Parathyroid adenoma (tissue), 2 donors: ENCODE measurements at regions not wholly inside any gene's neighbourhood (a gene's known extent, or its start where the extent isn't known, plus 50 kb on each side); places are given as distances from the start of the nearest gene placed in this dataset.

ENCODE experiments used
- H2AFZ ChIP-seq: fragments of 300-600 bp; sonication (generic); one replicate; pipeline ENCODE4 v1.7.0; 2017; ENCODE audit warnings: antibody characterized with exemption, mild to moderate bottlenecking
- H3K27ac ChIP-seq: fragments of 300-600 bp; sonication (generic); one replicate; pipeline ENCODE4 v1.7.0; 2017
- H3K27me3 ChIP-seq: fragments of 300-600 bp; sonication (generic); one replicate; pipeline ENCODE4 v1.7.0; 2017; ENCODE audit warnings: low read length; ENCODE audit not compliant: control insufficient read depth, insufficient read depth
- H3K36me3 ChIP-seq: fragments of 300-600 bp; sonication (generic); one replicate; pipeline ENCODE4 v1.7.0; 2017; ENCODE audit warnings: low read length; ENCODE audit not compliant: control insufficient read depth, insufficient read depth
- H3K4me1 ChIP-seq: fragments of 300-600 bp; sonication (generic); one replicate; pipeline ENCODE4 v1.7.0; 2017; ENCODE audit warnings: control low read depth
- H3K4me2 ChIP-seq: fragments of 300-600 bp; sonication (generic); one replicate; pipeline ENCODE4 v1.7.0; 2017; ENCODE audit warnings: low read length
- H3K4me3 ChIP-seq: fragments of 300-600 bp; sonication (generic); one replicate; pipeline ENCODE4 v1.7.0; 2017; ENCODE audit warnings: low read depth, low read length
- H3K79me2 ChIP-seq: fragments of 300-600 bp; sonication (generic); one replicate; pipeline ENCODE4 v1.7.0; 2017; ENCODE audit warnings: control low read depth
- H3K9ac ChIP-seq: fragments of 300-600 bp; sonication (generic); one replicate; pipeline ENCODE4 v1.7.0; 2017; ENCODE audit warnings: mild to moderate bottlenecking
- H3K9me3 ChIP-seq: fragments of 300-600 bp; sonication (generic); one replicate; pipeline ENCODE4 v1.7.0; 2017; ENCODE audit warnings: low read length; ENCODE audit not compliant: control insufficient read depth
- TF ChIP-seq, protein P1 (sequence below): fragments of 300-600 bp; sonication (generic); IDR thresholded peaks from one replicate; pipeline ENCODE4 v1.7.0; 2017; ENCODE audit warnings: antibody characterized with exemption, mild to moderate bottlenecking
- donor health status: primary hyperparathyroidism.

DNA sequence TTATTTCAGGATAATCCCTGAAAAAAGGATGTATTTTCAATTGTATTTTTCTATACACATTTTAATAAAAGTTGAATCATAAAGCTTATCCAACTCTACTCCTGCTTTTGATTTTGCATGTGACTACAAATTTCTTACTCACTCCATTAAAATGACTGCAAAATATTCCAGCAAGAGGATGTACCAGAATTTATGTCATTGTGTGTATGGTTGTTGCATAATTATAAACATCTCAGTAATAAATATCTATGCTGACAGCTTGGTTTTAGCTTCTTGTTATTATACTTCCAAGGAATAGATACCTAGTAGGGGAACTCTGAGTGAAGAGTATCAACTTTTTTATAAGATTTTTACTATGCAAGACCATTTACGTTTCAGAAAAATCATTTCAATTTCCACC is 463.2 kb upstream of the RUNX1 start:
- Histone ChIP-seq H3K36me3 (no peaks in the 10 kb centered on the region), H3K4me2 (no peak overlapping the region), H3K9ac (no peak overlapping the region), H3K79me2 (no peaks in the 10 kb centered on the region), H3K4me1 (no peaks in the 10 kb centered on the region), H3K9me3 (no peaks in the 10 kb centered on the region), H3K27me3 (no peaks in the 10 kb centered on the region), H3K27ac (no peak overlapping the region), H2AFZ (no peak overlapping the region), H3K4me3 (no peak overlapping the region)
- TF ChIP-seq, protein P1, sequence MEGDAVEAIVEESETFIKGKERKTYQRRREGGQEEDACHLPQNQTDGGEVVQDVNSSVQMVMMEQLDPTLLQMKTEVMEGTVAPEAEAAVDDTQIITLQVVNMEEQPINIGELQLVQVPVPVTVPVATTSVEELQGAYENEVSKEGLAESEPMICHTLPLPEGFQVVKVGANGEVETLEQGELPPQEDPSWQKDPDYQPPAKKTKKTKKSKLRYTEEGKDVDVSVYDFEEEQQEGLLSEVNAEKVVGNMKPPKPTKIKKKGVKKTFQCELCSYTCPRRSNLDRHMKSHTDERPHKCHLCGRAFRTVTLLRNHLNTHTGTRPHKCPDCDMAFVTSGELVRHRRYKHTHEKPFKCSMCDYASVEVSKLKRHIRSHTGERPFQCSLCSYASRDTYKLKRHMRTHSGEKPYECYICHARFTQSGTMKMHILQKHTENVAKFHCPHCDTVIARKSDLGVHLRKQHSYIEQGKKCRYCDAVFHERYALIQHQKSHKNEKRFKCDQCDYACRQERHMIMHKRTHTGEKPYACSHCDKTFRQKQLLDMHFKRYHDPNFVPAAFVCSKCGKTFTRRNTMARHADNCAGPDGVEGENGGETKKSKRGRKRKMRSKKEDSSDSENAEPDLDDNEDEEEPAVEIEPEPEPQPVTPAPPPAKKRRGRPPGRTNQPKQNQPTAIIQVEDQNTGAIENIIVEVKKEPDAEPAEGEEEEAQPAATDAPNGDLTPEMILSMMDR = no peak

DNA sequence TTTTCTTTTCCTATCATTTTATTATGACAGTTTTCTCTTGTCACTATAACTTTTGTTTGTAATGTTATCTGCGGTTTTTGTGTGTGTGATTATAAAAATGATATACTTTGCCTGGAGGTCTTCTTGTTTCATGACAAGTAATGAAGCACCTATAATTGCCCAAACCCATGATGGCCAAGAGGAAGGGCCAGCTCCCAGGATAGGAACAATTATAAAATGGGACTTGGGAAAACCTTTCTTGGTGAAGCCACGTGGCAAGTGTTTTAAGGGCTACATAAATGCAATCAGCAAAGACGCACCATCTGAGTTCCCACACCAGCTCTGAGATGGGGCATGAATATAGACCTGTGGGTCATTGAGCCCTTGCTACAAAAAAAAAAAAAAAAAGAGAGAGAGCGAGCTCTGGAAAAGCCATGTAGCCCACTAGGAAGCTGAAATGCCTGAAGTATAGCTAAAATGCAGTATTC is 462.6 kb upstream of the RUNX1 start:
- H3K9ac ChIP-seq = no peak overlapping the region
- no peak overlapping the region for H3K4me2 ChIP-seq
- no peaks in the 10 kb centered on the region for H3K4me1 ChIP-seq
- no peak overlapping the region for H3K27ac ChIP-seq
- no peaks in the 10 kb centered on the region for H3K36me3 ChIP-seq
- no peak overlapping the region for H2AFZ ChIP-seq
- no peaks in the 10 kb centered on the region for H3K9me3 ChIP-seq
- no peak overlapping the region for H3K4me3 ChIP-seq
- H3K27me3 ChIP-seq = no peaks in the 10 kb centered on the region
- no peaks in the 10 kb centered on the region for H3K79me2 ChIP-seq
- TF ChIP-seq, protein P1 = no peak

DNA sequence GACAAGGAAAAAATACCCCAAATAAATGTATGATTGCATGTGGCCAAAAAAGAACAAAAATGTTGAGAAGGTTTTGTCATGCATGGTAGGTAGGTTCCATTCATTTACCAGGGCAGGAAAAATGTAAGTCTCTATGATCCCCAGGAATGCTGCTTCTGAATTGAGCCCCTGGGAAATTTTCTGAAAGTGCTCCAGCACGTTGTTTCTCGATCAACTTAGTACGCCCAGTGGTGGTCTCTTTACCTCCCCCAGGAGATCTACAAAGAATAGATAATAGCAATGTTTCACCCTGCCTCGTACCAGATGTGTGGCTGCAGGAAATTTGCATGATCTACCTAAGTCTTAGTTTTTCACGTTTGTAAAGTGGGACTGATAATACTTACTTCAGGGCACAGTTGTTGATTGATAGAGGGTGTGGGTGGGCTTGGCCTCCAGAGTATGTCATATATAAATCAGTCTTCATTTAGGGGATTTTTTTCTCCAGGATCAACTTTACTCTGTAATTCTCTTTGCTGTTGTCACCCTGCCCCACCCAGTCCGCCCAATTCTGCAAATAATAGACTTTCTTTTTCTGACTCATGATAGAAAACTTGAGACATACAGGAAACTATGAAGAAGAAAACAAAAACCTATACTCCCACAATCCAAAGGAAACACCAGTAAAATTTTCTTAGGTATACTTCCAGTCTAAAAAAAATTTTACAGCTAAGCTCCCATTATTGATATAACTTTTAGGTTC is 462.0 kb upstream of the RUNX1 start:
- TF ChIP-seq, protein P1 = no peak
- no peaks in the 10 kb centered on the region for H3K27me3 ChIP-seq
- H3K4me2 ChIP-seq = no peak overlapping the region
- no peak overlapping the region for H3K9ac ChIP-seq
- H2AFZ ChIP-seq = no peak overlapping the region
- no peak overlapping the region for H3K4me3 ChIP-seq
- no peak overlapping the region for H3K27ac ChIP-seq
- no peaks in the 10 kb centered on the region for H3K79me2 ChIP-seq
- no peaks in the 10 kb centered on the region for H3K9me3 ChIP-seq
- no peaks in the 10 kb centered on the region for H3K4me1 ChIP-seq
- no peaks in the 10 kb centered on the region for H3K36me3 ChIP-seq

DNA sequence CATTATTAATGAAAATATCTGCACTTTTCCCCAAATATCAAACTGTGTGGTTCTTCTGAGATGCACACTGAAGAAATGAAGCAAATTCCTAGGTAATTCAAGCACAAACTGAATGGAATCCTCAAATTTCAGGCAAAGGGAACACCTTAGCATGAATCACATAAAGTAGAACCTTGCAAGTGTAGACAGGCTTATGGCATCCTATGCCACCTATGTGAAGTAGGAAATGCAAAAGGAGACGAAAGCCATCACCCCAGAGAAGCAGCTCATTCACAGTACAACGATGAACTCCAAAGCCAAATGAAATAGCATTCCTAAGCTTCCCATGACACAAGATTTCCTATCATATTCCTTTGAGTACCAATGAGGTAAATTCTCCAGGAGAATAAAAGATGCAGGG is 461.2 kb upstream of the RUNX1 start:
- no peaks in the 10 kb centered on the region for H3K27me3 ChIP-seq
- H3K9me3 ChIP-seq = no peaks in the 10 kb centered on the region
- no peak overlapping the region for H3K27ac ChIP-seq
- H3K9ac ChIP-seq = no peak overlapping the region
- no peaks in the 10 kb centered on the region for H3K4me1 ChIP-seq
- no peak overlapping the region for H3K4me2 ChIP-seq
- no peaks in the 10 kb centered on the region for H3K36me3 ChIP-seq
- TF ChIP-seq, protein P1 = no peak
- H3K4me3 ChIP-seq = no peak overlapping the region
- H2AFZ ChIP-seq = no peak overlapping the region
- H3K79me2 ChIP-seq = no peaks in the 10 kb centered on the region
